Glomerular visceral epithelial cell (primary cell): ENCODE measurements at regions not wholly inside any gene's neighbourhood (a gene's known extent, or its start where the extent isn't known, plus 50 kb on each side); places are given as distances from the start of the nearest gene placed in this dataset.

ENCODE experiments used
- DNase-seq: peaks from one replicate; pipeline ENCODE4 v3.0.0-alpha.2; 2016; ENCODE audit errors: extremely low spot score

DNA sequence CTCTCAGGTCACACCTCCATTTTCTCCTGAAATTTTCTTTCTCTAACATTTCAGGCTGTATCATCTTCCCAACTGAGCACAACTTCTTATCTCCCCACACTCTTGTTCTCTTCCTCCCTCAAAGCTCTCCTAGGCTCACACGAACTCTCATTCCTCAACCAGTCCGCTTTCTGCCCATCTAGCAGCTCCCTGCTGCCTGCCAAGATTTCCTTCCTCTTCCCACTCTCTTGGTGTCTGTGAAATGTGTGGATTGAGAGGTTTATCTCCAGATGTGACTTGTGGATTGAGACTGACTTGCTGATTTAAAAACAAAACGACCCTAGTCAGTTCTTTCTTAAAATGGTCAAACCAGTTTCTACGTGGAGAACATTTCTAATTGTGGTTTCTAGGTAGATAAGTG is 106.3 kb downstream of the MTNR1B start:
- DNase-seq, result no peak

DNA sequence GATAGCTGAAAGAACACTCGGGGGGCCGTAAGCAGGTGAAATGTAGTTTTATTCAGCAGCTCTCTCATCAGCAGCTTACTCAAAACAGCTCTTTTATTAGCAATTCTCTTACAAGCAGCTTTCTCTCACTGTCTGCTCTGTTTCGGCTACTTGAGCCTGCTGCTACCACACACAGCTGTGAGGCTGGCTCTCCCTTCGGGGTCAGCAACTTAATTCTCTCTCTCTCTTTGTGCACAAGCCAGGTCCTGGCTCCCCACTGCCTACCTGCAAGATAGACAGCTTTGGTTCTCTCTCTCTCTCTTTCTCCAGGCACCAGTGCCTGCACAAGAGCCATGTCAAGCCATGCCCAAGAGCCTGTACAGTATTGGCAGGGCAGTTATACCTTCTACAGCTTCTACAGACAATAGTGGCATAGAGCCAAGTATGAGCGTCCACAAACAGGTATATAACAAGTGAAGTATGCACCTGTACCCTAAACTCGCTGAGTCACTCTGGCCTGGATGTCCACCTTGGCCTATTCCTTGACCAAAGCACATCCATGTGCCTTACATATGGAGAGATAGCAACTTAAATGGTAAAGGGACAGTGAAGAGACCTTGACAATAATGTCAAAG is 110.8 kb downstream of the MTNR1B start:
- DNase-seq, result no peak

DNA sequence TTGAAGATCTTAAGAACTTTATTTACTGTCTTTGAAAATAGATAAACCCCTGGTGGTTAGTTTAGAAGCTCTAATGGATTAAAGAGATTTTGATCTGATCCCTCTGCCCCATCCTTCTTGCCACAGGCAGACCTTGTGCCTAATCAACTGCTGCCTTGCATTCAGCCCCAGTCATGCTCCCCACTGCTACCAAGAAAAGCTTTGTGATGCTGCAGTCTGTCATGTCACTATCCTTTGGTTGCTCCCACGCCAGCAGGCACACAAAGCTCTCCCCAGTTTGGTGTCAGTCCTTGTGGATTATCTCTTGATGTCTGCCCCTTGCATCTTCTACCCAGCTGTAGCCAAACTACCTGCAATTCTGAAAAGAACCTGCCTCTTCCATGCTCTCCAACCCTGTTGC is 112.2 kb downstream of the MTNR1B start:
- DNase-seq, result no peak

DNA sequence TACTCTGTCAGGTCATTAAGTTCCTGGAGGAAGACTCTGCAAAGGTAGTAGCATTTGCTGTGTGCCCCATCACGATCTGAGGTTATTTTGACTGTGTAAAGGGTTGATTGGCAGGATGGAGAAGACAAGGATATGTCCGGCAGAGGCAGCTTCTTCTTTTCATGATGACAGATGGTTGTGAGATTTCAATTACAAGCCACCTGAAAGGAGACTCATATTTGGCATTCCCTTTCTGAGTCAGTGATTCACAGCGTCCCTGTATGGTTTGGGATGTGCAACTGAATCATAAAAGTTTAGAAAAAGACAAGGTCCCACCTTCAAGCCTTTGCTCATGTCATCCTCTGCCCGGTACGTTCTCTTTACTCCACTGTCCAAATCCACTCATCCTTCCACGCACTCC is 113.4 kb downstream of the MTNR1B start:
- no peak for DNase-seq

DNA sequence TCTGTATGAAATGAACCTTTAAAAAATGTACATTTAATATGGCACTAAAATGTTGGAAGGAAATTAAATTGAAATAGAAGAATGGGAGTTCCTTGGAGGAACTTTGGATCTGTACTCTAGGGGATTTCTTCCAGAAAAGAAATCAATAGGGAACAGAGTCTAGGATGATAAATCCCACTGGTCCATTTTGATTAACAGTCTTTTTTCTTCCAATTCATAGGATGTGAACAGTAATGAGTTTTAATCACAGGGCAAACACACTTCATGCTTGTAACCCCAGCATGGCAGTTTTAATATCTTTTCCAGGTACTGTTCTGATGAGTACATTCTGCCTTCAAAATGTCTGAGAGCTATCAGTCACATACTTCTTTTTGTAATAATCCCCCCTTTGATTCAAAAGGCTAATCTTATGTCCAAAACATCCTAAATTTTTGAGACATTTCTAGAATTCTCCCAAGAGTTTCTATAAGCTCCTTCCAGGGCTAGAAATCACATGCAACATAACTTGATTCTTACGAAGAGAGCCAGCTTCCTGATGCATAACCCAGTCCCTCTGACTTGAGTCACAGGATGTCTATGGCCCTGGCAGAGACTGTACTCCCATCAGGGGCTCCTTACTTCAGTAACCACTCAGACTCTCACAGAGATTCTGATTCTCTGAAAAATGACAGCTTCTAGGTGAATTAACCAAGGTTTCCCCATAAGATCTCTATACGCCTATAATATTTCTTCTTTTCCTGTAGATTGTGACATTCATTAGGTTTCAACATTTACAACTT is 112.9 kb downstream of the SLC36A4 start:
- DNase-seq, result no peak

DNA sequence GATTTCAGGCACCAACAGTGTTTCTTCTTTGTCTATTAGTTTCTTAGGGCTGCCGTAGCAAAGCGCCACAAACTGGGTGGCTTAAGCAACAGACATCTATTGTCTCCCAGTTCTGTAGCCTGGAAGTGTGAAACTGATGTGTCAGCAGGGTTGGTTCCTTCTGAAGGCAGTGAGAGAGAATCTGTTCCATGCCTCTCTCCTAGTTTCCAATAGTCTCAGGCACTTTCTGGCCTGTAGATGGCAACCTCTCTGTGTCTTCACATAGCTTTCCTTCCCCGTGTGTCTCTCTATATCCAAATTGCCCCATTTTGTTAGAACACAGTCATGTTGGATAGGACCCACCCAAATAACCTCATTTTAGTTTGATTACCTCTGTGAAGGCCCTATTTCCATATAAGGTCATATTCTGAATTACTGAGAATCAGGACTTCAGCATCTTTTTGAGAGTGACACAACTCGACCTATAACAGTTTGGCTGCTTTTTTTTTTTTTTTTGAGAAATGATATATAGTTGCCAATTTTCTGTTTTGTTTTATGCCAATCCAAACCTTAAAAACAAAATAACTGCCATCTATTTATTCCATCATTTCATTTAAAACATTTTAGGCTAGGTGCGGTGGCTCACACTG is 108.2 kb downstream of the SLC36A4 start:
- peak; percentile 12 for DNase-seq
